ENCODE measurements at regions not wholly inside any gene's neighbourhood (a gene's known extent, or its start where the extent isn't known, plus 50 kb on each side); places are given as distances from the start of the nearest gene placed in this dataset.
"Not testable (repeated sequence)": the region's sequence is repeated elsewhere in the genome, so short reads cannot be mapped to it uniquely, and the experiment has no call there.

- no peak for DNase-seq (ENCODE audit: low spot score)
- in situ Hi-C loops (cut with HindIII; ENCODE audit: low sequenced_read_pairs): no loop called here
Observed at GRCh38 chr3:88000853-88001252, 58.0 kb downstream of the CGGBP1 start.

DNA sequence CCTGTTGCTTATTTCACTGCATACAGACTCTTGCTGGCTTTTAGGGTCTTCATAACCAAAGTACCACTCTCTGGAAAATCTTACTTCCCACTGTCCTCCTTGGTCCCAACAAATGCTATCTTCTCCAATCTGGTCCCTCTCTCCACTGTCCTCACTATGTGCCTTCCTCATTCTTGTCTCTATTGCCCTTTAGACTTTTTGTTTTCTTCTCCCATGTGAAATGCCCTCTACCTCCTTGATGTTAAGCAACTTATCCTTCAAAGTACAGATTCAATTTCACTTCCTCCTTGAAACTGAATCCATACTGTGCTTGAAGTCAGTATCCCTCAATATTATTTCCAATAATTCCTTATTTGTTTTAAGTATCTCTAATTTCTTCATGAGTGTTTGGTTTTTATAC is 60.8 kb downstream of the CGGBP1 start:
- in situ Hi-C loops (cut with HindIII; ENCODE audit: low sequenced_read_pairs): no loop called here
- no peak for DNase-seq (ENCODE audit: low spot score)

DNA sequence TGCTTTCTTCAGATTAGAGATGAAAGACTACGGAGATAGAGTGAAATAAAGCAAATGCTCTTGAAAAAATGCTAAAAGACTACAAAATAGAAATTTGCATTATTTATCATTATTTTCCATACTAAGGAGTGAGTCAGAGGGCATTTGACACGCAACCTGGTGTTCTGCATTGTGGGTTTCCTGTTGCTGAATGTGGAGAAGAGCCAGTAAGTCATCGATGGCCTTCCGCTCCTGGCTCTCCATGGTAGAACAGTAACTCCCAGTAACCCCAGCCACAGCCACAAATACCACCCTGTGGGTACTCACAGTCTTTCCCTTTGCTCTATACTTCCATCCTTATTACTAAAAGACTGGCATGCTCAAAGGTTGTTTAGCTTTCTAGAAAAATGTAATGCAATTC is 61.5 kb downstream of the CGGBP1 start:
- in situ Hi-C loops (cut with HindIII; ENCODE audit: low sequenced_read_pairs): no loop called here
- DNase-seq (ENCODE audit: low spot score): no peak

- DNase-seq (ENCODE audit: low spot score): no peak
- in situ Hi-C loops (cut with HindIII; ENCODE audit: low sequenced_read_pairs): no loop called here
Observed at GRCh38 chr3:87996882-87997281, 61.9 kb downstream of the CGGBP1 start.

- no peak for DNase-seq (ENCODE audit: low spot score)
- in situ Hi-C loops (cut with HindIII; ENCODE audit: low sequenced_read_pairs): no loop called here
Observed at GRCh38 chr3:87993566-87993965, 65.2 kb downstream of the CGGBP1 start.

GRCh38 chr3:87987952-87988351 is 70.9 kb downstream of the CGGBP1 start:
- in situ Hi-C loops (cut with HindIII; ENCODE audit: low sequenced_read_pairs): no loop called here
- no peak for DNase-seq (ENCODE audit: low spot score)

DNA sequence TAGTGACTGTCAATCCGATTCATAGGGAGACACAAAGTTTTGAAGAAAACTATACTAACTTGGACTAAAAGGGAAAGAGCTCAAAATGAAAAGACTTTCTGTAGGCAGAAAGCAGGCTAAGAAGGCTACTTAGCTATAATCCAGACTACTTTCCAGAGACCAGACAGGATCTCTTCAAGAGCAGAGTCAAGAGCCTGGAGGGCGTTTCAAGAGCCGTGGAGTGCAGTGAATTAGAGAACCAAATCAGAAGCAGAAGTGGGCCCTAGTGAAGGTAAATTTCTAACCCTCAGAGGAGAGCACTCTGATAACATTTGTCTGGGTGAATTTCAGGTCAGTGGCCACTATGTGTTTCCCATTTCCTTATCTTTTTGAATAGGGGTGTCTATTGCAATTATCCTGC is 76.4 kb downstream of the CGGBP1 start:
- DNase-seq (ENCODE audit: low spot score): no peak
- in situ Hi-C loops (cut with HindIII; ENCODE audit: low sequenced_read_pairs): no loop called here

DNA sequence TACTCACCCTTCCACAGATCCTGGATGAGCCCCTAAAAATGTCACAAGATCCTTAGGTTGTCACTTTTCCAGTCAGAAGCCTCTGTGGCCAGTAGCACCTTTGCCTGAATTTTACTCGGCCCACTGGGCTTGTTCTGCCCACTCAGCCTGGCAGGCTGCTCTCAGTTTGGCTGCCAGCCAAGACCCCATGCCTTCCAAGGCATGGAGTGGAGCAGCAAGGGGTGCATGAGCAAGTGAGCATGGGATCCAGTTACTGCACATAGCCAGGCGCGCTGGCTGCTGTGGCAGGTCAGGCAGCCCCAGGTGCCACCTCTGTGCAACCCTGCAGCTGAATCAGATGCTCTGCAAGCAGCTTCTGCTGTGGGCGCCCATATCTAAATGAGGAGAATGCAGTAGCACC is 79.3 kb downstream of the CGGBP1 start:
- in situ Hi-C loops (cut with HindIII; ENCODE audit: low sequenced_read_pairs): no loop called here
- no peak for DNase-seq (ENCODE audit: low spot score)

DNA sequence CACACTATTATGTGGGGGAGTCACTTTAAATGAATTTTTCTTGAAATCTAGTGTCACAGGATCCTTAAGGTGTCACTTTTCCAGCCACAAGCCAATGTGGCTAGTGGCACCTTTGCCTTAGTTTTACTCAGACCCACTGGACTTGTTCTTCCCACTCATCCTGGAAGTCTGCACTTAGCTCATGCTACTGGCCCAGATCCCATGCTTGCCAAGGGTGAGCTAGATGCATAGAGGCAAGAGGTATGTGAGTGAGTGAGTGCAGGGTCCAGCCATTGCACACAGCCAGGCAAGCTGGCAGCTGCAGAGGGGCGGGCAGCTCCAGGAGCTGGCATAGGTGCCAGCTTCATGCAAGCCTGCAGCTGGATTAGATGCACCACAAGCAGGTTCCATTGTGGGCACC is 81.0 kb downstream of the CGGBP1 start:
- DNase-seq (ENCODE audit: low spot score): no peak
- in situ Hi-C loops (cut with HindIII; ENCODE audit: low sequenced_read_pairs): no loop called here

GRCh38 chr3:87975716-87976115 is 83.1 kb downstream of the CGGBP1 start:
- no peak for DNase-seq (ENCODE audit: low spot score)
- in situ Hi-C loops (cut with HindIII; ENCODE audit: low sequenced_read_pairs): no loop called here

GRCh38 chr3:87973906-87974305 is 84.9 kb downstream of the CGGBP1 start:
- no peak for DNase-seq (ENCODE audit: low spot score)
- in situ Hi-C loops (cut with HindIII; ENCODE audit: low sequenced_read_pairs): no loop called here

GRCh38 chr3:87969620-87970019 is 89.2 kb downstream of the CGGBP1 start:
- in situ Hi-C loops (cut with HindIII; ENCODE audit: low sequenced_read_pairs): no loop called here
- no peak for DNase-seq (ENCODE audit: low spot score)

GRCh38 chr3:87968668-87969067 is 90.1 kb downstream of the CGGBP1 start:
- DNase-seq (ENCODE audit: low spot score): no peak
- in situ Hi-C loops (cut with HindIII; ENCODE audit: low sequenced_read_pairs): no loop called here

DNA sequence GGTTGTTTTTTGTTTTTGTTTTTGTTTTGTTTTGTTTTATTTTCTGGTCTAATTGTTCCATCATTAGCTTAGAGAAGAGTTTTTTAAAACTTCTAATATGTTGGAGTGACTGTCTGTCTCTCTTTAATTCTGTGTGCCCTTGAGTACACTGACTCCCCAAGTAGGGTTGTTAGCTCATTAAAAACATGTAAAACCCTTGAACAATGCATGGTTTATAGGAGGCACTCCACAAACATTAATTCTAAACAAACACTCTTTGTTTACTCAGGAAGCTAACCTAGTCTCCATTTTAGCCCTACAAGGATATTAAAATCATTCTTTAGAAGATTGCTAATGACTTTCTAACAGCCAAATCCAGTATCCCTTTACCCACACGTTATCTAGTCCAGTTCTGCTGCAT is 100.5 kb downstream of the CGGBP1 start:
- in situ Hi-C loops (cut with HindIII; ENCODE audit: low sequenced_read_pairs): no loop called here

GRCh38 chr3:87957575-87957974 is 101.2 kb downstream of the CGGBP1 start:
- DNase-seq (ENCODE audit: low spot score): no peak
- in situ Hi-C loops (cut with HindIII; ENCODE audit: low sequenced_read_pairs): no loop called here

More for the DNA sequence above, 100.5 kb downstream of the CGGBP1 start:
- no peak for DNase-seq (ENCODE audit: low spot score)

GRCh38 chr3:87949879-87950208 is 109.0 kb downstream of the CGGBP1 start:
- in situ Hi-C loops (cut with HindIII; ENCODE audit: low sequenced_read_pairs): no loop called here
- DNase-seq (ENCODE audit: low spot score): no peak

GRCh38 chr3:87949189-87949878 is 109.5 kb downstream of the CGGBP1 start:
- in situ Hi-C loops (cut with HindIII; ENCODE audit: low sequenced_read_pairs): no loop called here
- no peak for DNase-seq (ENCODE audit: low spot score)

DNA sequence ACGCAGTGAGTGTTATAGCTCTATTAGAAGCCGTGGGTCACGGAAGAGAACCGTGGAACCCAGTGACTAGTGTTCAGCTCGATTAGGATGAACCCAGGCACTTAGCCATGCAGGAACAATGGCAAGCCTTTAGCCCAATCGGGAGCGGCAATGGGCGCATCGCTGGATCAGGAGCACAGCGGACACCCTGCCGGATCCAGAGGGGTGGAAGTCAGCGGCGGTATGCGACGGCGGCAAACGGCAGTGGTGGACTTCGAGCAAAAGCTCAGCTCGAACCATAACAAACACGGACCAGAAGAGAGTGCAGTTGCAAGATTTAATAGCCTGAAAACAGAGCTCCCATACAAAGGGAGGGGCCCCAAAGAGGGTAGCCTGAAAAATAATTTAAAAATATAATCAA is 112.8 kb downstream of the CGGBP1 start:
- in situ Hi-C loops (cut with HindIII; ENCODE audit: low sequenced_read_pairs); DNase-seq (ENCODE audit: low spot score): not testable (repeated sequence)

GRCh38 chr3:87942256-87942655 is 116.5 kb downstream of the CGGBP1 start:
- DNase-seq (ENCODE audit: low spot score); in situ Hi-C loops (cut with HindIII; ENCODE audit: low sequenced_read_pairs): not testable (repeated sequence)

- no peak for DNase-seq (ENCODE audit: low spot score)
- in situ Hi-C loops (cut with HindIII; ENCODE audit: low sequenced_read_pairs): no loop called here
Observed at GRCh38 chr3:87924485-87924884, 134.3 kb downstream of the CGGBP1 start.

GRCh38 chr3:87920549-87920948 is 138.3 kb downstream of the CGGBP1 start:
- no peak for DNase-seq (ENCODE audit: low spot score)
- in situ Hi-C loops (cut with HindIII; ENCODE audit: low sequenced_read_pairs): no loop called here

DNA sequence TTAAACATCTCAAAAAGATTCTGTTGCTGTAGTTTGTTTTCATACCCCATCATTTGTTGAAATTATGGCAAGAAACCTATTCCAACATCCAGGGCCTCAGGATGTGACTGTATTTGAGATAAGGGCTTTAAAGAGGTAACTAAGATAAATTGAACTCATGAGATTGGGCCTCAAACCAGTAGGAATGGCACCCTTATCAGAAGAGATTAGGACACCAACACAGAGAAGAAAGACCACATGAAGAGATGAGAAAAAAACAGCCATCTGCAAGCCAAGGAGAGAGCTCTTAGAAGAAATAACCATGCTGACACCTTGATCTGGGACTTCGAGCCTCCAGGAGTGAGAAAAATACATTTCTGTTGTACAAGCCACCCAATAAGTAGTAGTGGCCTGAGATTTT is 157.7 kb downstream of the CGGBP1 start:
- in situ Hi-C loops (cut with HindIII; ENCODE audit: low sequenced_read_pairs): no loop called here
- no peak for DNase-seq (ENCODE audit: low spot score)

All from G401 (cell line).